Heart right ventricle (tissue), 16 donors: ENCODE measurements at regions not wholly inside any gene's neighbourhood (a gene's known extent, or its start where the extent isn't known, plus 50 kb on each side); places are given as distances from the start of the nearest gene placed in this dataset.
"Not testable (repeated sequence)": the region's sequence is repeated elsewhere in the genome, so short reads cannot be mapped to it uniquely, and the experiment has no call there.

Experiments
- ATAC-seq, 8 donors: fragments of 200-7000 bp; cut with Tn5 transposase; one replicate each; pipeline ENCODE4 v1.9.1; 2020; ENCODE audit warnings: mild to moderate bottlenecking in 8 of 8, moderate library complexity in 8 of 8, moderate number of reproducible peaks in 1 of 8
- DNase-seq, 2 donors: peaks; one replicate each; pipeline ENCODE4 v3.0.0-alpha.2; 2020
- H3K27ac ChIP-seq, 10 donors: fragments of 200-600 bp; sonication (generic) in 2 of 10; one replicate each; pipeline versions ENCODE4 v1.5.0 to v1.8.0; 2020 to 2022; ENCODE audit warnings: mild to moderate bottlenecking in 3 of 10
- H3K27me3 ChIP-seq, 7 donors: fragments of 200-600 bp; one replicate each; pipeline ENCODE4 v1.8.0; 2021 to 2022; ENCODE audit warnings: mild to moderate bottlenecking in 2 of 7
- H3K36me3 ChIP-seq, 9 donors: fragments of 200-600 bp; sonication (generic) in 1 of 9; one replicate each; pipeline versions ENCODE4 v1.5.0 to v1.8.0; 2020 to 2022; ENCODE audit warnings: mild to moderate bottlenecking in 2 of 9
- H3K4me1 ChIP-seq, 9 donors: fragments of 200-600 bp; sonication (generic) in 1 of 9; one replicate each; pipeline versions ENCODE4 v1.5.0 to v1.8.0; 2020 to 2022; ENCODE audit warnings: mild to moderate bottlenecking in 4 of 9
- H3K4me3 ChIP-seq, 10 donors: fragments of 200-600 bp; sonication (generic) in 2 of 10; one replicate each; pipeline versions ENCODE4 v1.5.0 to v1.8.0; 2020 to 2022; ENCODE audit warnings: mild to moderate bottlenecking in 7 of 10, moderate library complexity in 2 of 10
- H3K9me3 ChIP-seq, 11 donors: fragments of 200-600 bp in 10 of 11; sonication (generic) in 2 of 11; one replicate each; pipeline versions ENCODE4 v1.5.0 to v1.8.0; 2013 to 2022; ENCODE audit warnings: mild to moderate bottlenecking in 2 of 11, control low read depth in 1 of 11, moderate library complexity in 1 of 11
- CTCF ChIP-seq, 9 donors: fragments of 200-600 bp; sonication (generic) in 2 of 9; IDR thresholded peaks; one replicate each; pipeline versions ENCODE4 v1.5.0 to v1.8.0; 2021 to 2022; ENCODE audit warnings: antibody characterized with exemption in 9 of 9, mild to moderate bottlenecking in 5 of 9, moderate library complexity in 1 of 9
- WGBS, 2 donors: extraction: QIAGEN DNeasy Blood & Tissue Kit; methylation state at CpG; one replicate each; pipeline ENCODE4 v1.1.7; 2013; ENCODE audit warnings: inconsistent platforms in 1 of 2; 5-methylcytosine and 5-hydroxymethylcytosine counted together
- intact Hi-C, 10 donors: fragments of 100-400 bp; cut with DNase I; formaldehyde crosslinking; loops; one replicate each; pipeline versions ENCODE4 v1.11.1 to v1.14.2; 2022
- donor health status: Arrhythmogenic right ventricular cardiomyopathy.
- donor health status: ischemic (EF 13 %, LVEDD 7.1; RV severe dilation, severe dysfunction).
- donor health status: healthy with polysubstance abuse.
- donor health status: DM: no; HTN: yes; CAD: no.
- donor health status: DM: no; HTN: no; CAD: no.
- donor health status: ischemic (EF 25% LVEDD 6.9; RV normal size, moderate dysfunction).
- donor health status: ischemic (EF 25% LVEDD 5.7; RV mildly dilated, moderate dysfunction).
- donor health status: healthy.
- donor health status: DM: yes; HTN: yes; CAD: no.
- donor health status: Ischemic cardiomyopathy.
- donor health status: ischemic (EF 35%, LVEDD 5.7; RV mildly dilated, moderate dysfunction).
- donor health status: nonischemic (EF 11% LVEDD 7.7; RV severe dilation, severe dysfunction).
- donor health status: DM: yes; HTN: yes; CAD: no.
- donor health status: PGD.
- donor health status: ischemic (EF 29% LVEDD 5.4; RV normal size, mild dysfunction).
- donor health status: nonischemic (EF 23%, LVEDD 6.1; RV moderate dilation, normal function).

GRCh38 chr14:28983279-28983678 lies 216.7 kb downstream of the FOXG1 start:
- Histone ChIP-seq H3K27me3 (no peaks in the 10 kb centered on the region), H3K4me1 (no peaks in the 10 kb centered on the region), H3K27ac (no peak overlapping the region), H3K9me3 (peaks cover 0 to 18% (median 3%) of the 10 kb centered on the region in 11 donors), H3K36me3 (no peaks in the 10 kb centered on the region), H3K4me3 (no peak overlapping the region)
- DNase-seq (no peak), ATAC-seq (no peak)
- WGBS, 2 donors = 78 to 79% methylated on average over 4 of the region's 4 CpGs
- intact Hi-C loops = no loop called here
- TF ChIP-seq CTCF (IDR thresholded peaks at IDR 0.05) = no peak

- no peak for ATAC-seq
- intact Hi-C loops = no loop called here
- Histone ChIP-seq H3K9me3 (peaks cover 0 to 6% (median 0%) of the 10 kb centered on the region in 11 donors), H3K4me1 (no peaks in the 10 kb centered on the region), H3K36me3 (no peaks in the 10 kb centered on the region), H3K27me3 (no peaks in the 10 kb centered on the region), H3K4me3 (no peak overlapping the region), H3K27ac (no peak overlapping the region)
- TF ChIP-seq CTCF (IDR thresholded peaks at IDR 0.05) = no peak
- no peak for DNase-seq
Measured at GRCh38 chr14:28987516-28987915, 220.9 kb downstream of the FOXG1 start.

GRCh38 chr14:28997196-28997595 lies 230.6 kb downstream of the FOXG1 start:
- H3K4me3 ChIP-seq, ATAC-seq, H3K36me3 ChIP-seq, intact Hi-C loops, DNase-seq, H3K27me3 ChIP-seq, H3K4me1 ChIP-seq, H3K27ac ChIP-seq: not testable (repeated sequence)
- peaks cover 0 to 14% (median 0%) of the 10 kb centered on the region in 11 donors for H3K9me3 ChIP-seq
- WGBS, 2 donors = 67 to 74% methylated on average over 4 of the region's 4 CpGs

- intact Hi-C loops = no loop called here
- no peaks in the 10 kb centered on the region for H3K36me3 ChIP-seq
- WGBS, 2 donors = 70 to 71% methylated on average over 1 of the region's 1 CpG
- no peak for TF ChIP-seq CTCF (IDR thresholded peaks at IDR 0.05)
- no peaks in the 10 kb centered on the region for H3K4me1 ChIP-seq
- H3K4me3 ChIP-seq = no peak overlapping the region
- DNase-seq (no peak), ATAC-seq (no peak)
- peaks cover 0 to 16% (median 0%) of the 10 kb centered on the region in 11 donors for H3K9me3 ChIP-seq
- H3K27ac ChIP-seq = no peak overlapping the region
- no peaks in the 10 kb centered on the region for H3K27me3 ChIP-seq
Measured at GRCh38 chr14:28999656-29000055, 233.1 kb downstream of the FOXG1 start.

- DNase-seq (no peak), ATAC-seq (no peak)
- Histone ChIP-seq H3K27me3 (no peaks in the 10 kb centered on the region), H3K36me3 (no peaks in the 10 kb centered on the region), H3K4me1 (no peaks in the 10 kb centered on the region), H3K27ac (no peak overlapping the region), H3K4me3 (no peak overlapping the region), H3K9me3 (peaks cover 0 to 5% (median 0%) of the 10 kb centered on the region in 11 donors)
- TF ChIP-seq CTCF (IDR thresholded peaks at IDR 0.05) = no peak
- intact Hi-C loops = no loop called here
- WGBS, 2 donors = 67 to 76% methylated on average over 4 of the region's 4 CpGs
Measured at GRCh38 chr14:29005647-29006046, 239.1 kb downstream of the FOXG1 start.
